Astrocyte (in vitro differentiated cells and primary cell): ENCODE measurements at regions not wholly inside any gene's neighbourhood (a gene's known extent, or its start where the extent isn't known, plus 50 kb on each side); places are given as distances from the start of the nearest gene placed in this dataset.
"Not testable (repeated sequence)": the region's sequence is repeated elsewhere in the genome, so short reads cannot be mapped to it uniquely, and the experiment has no call there.

Experiments
- DNase-seq: peaks from one replicate; pipeline ENCODE4 v3.0.0-alpha.2; 2010; ENCODE audit warnings: low read depth
- FAIRE-seq: peaks from 2 replicates; lab custom pipeline; 2011; peaks lifted over from hg19 to GRCh38; lab: Jason Lieb, UNC
- H2AFZ ChIP-seq: 2 replicates; pipeline ENCODE4 v1.6.0; 2012; ENCODE audit warnings: low read depth, low read length, inconsistent platforms
- H3K27ac ChIP-seq: 2 replicates; pipeline ENCODE4 v1.5.1; 2011; ENCODE audit warnings: low read depth, low read length, inconsistent platforms
- H3K27me3 ChIP-seq: 2 replicates; pipeline ENCODE4 v1.6.0; 2011; ENCODE audit warnings: low read length, inconsistent platforms; ENCODE audit not compliant: insufficient read depth
- H3K36me3 ChIP-seq: 2 replicates; pipeline ENCODE4 v1.5.1; 2011; ENCODE audit warnings: low read length, inconsistent platforms; ENCODE audit not compliant: insufficient read depth
- H3K4me1 ChIP-seq: 2 replicates; pipeline ENCODE4 v1.5.1; 2011; ENCODE audit warnings: low read length, inconsistent platforms; ENCODE audit not compliant: insufficient read depth
- H3K4me2 ChIP-seq: 2 replicates; pipeline ENCODE4 v1.6.0; 2012; ENCODE audit warnings: low read length, inconsistent platforms
- H3K4me3 ChIP-seq: 2 replicates; pipeline ENCODE4 v1.5.1; 2011; ENCODE audit warnings: low read depth, mild to moderate bottlenecking, low read length, inconsistent platforms; ENCODE audit not compliant: insufficient read depth
- H3K79me2 ChIP-seq: 2 replicates; pipeline ENCODE4 v1.6.0; 2012; ENCODE audit warnings: mild to moderate bottlenecking, low read length, inconsistent platforms; ENCODE audit not compliant: insufficient read depth
- H3K9ac ChIP-seq: 2 replicates; pipeline ENCODE4 v1.6.0; 2012; ENCODE audit warnings: mild to moderate bottlenecking, low read length, inconsistent platforms
- H3K9me3 ChIP-seq: 2 replicates; pipeline ENCODE4 v1.5.1; 2012; ENCODE audit warnings: low read depth, mild to moderate bottlenecking, low read length, inconsistent platforms; ENCODE audit not compliant: insufficient read depth
- H4K20me1 ChIP-seq: 2 replicates; pipeline ENCODE4 v1.6.0; 2012; ENCODE audit warnings: low read length, inconsistent platforms; ENCODE audit not compliant: insufficient read depth
- H3K27ac Mint-ChIP-seq: one replicate; pipeline ENCODE4 v1.8.0; 2021; ENCODE audit warnings: mild to moderate bottlenecking, mixed read lengths; ENCODE audit not compliant: unreplicated experiment
- H3K27me3 Mint-ChIP-seq: one replicate; pipeline ENCODE4 v1.8.0; 2021; ENCODE audit warnings: low read depth, mixed read lengths; ENCODE audit not compliant: unreplicated experiment
- H3K36me3 Mint-ChIP-seq: one replicate; pipeline ENCODE4 v1.8.0; 2021; ENCODE audit warnings: low read depth, mixed read lengths; ENCODE audit not compliant: unreplicated experiment
- H3K4me1 Mint-ChIP-seq: one replicate; pipeline ENCODE4 v1.8.0; 2021; ENCODE audit warnings: low read depth, mixed read lengths; ENCODE audit not compliant: unreplicated experiment
- H3K4me3 Mint-ChIP-seq: one replicate; pipeline ENCODE4 v1.8.0; 2021; ENCODE audit warnings: mild to moderate bottlenecking, moderate library complexity, mixed read lengths; ENCODE audit not compliant: unreplicated experiment
- H3K9me3 Mint-ChIP-seq: one replicate; pipeline ENCODE4 v1.8.0; 2021; ENCODE audit warnings: mild to moderate bottlenecking, mixed read lengths; ENCODE audit not compliant: unreplicated experiment
- CTCF ChIP-seq: IDR thresholded peaks from 2 replicates; pipeline ENCODE4 v1.5.1; 2011; ENCODE audit warnings: low read depth, mild to moderate bottlenecking, inconsistent platforms, low read length, moderate library complexity; ENCODE audit not compliant: insufficient read depth
- EZH2 ChIP-seq: IDR thresholded peaks from 2 replicates; pipeline ENCODE4 v1.6.1; 2012; ENCODE audit warnings: mild to moderate bottlenecking, low read length, inconsistent platforms; ENCODE audit not compliant: insufficient read depth

- no peak overlapping the region for H2AFZ ChIP-seq
- H3K4me3 ChIP-seq = no peak overlapping the region
- H3K4me1 ChIP-seq = no peaks in the 10 kb centered on the region
- Mint-ChIP-seq H3K4me1 (no peaks in the 10 kb centered on the region), H3K27me3 (peaks cover 2% of the 10 kb centered on the region), H3K36me3 (no peaks in the 10 kb centered on the region), H3K9me3 (no peaks in the 10 kb centered on the region), H3K27ac (no peak overlapping the region), H3K4me3 (no peak overlapping the region)
- FAIRE-seq (no peak), DNase-seq (no peak)
- H3K4me2 ChIP-seq = no peak overlapping the region
- no peak overlapping the region for H3K27ac ChIP-seq
- H3K79me2 ChIP-seq = no peaks in the 10 kb centered on the region
- H3K27me3 ChIP-seq = no peaks in the 10 kb centered on the region
- H3K9me3 ChIP-seq = no peaks in the 10 kb centered on the region
- H3K9ac ChIP-seq = no peak overlapping the region
- no peaks in the 10 kb centered on the region for H4K20me1 ChIP-seq
- no peaks in the 10 kb centered on the region for H3K36me3 ChIP-seq
- TF ChIP-seq CTCF (no peak), EZH2 (no peak)
Measured at GRCh38 chr7:142450695-142451094, 192.8 kb upstream of the PRSS58 start.

GRCh38 chr7:142450206-142450605 is 192.3 kb upstream of the PRSS58 start:
- TF ChIP-seq EZH2 = no peak
- no peak for TF ChIP-seq CTCF
- Mint-ChIP-seq H3K27me3 (no peaks in the 10 kb centered on the region), H3K27ac (no peak overlapping the region), H3K9me3 (no peaks in the 10 kb centered on the region), H3K4me3 (no peak overlapping the region), H3K4me1 (no peaks in the 10 kb centered on the region), H3K36me3 (no peaks in the 10 kb centered on the region)
- Histone ChIP-seq H3K9ac (no peak overlapping the region), H2AFZ (no peak overlapping the region), H3K4me1 (no peaks in the 10 kb centered on the region), H3K79me2 (no peaks in the 10 kb centered on the region), H3K4me3 (no peak overlapping the region), H3K4me2 (no peak overlapping the region), H3K27ac (no peak overlapping the region), H3K27me3 (no peaks in the 10 kb centered on the region), H4K20me1 (no peaks in the 10 kb centered on the region), H3K36me3 (no peaks in the 10 kb centered on the region), H3K9me3 (no peaks in the 10 kb centered on the region)
- FAIRE-seq (no peak), DNase-seq (no peak)

DNA sequence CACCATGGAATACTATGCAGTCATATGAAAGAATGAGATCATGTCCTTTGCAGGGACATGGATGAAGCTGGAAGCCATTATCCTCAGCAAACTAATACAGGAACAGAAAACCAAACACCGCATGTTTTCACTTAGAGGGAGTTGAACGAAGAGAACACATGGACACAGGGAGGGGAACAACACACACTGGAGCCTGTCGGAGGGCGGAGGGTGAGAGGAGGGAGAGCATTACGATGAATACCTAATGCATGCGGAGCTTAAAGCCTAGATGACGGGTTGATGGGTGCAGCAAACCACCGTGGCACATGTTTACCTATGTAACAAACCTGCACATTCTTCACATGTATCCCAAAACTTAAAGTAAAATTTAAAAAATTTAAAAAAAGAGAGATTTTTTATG is 191.0 kb upstream of the PRSS58 start:
- H3K9ac ChIP-seq, H3K27me3 Mint-ChIP-seq, FAIRE-seq: not testable (repeated sequence)

More for the DNA sequence above, 191.0 kb upstream of the PRSS58 start:
- H2AFZ ChIP-seq, H3K27ac ChIP-seq, H3K79me2 ChIP-seq, H3K4me1 Mint-ChIP-seq, H3K4me2 ChIP-seq, H3K9me3 Mint-ChIP-seq, H3K27ac Mint-ChIP-seq, H3K36me3 Mint-ChIP-seq, H3K9me3 ChIP-seq, H3K27me3 ChIP-seq, H3K4me1 ChIP-seq, H3K36me3 ChIP-seq, H4K20me1 ChIP-seq, H3K4me3 Mint-ChIP-seq, H3K4me3 ChIP-seq, DNase-seq: not testable (repeated sequence)
